NCI-H1092 (cell line): ENCODE measurements at regions not wholly inside any gene's neighbourhood (a gene's known extent, or its start where the extent isn't known, plus 50 kb on each side); places are given as distances from the start of the nearest gene placed in this dataset.

ENCODE experiments used
- DNase-seq: peaks from one replicate; lab custom pipeline; 2025; lab: John Stamatoyannopoulos, UW

DNA sequence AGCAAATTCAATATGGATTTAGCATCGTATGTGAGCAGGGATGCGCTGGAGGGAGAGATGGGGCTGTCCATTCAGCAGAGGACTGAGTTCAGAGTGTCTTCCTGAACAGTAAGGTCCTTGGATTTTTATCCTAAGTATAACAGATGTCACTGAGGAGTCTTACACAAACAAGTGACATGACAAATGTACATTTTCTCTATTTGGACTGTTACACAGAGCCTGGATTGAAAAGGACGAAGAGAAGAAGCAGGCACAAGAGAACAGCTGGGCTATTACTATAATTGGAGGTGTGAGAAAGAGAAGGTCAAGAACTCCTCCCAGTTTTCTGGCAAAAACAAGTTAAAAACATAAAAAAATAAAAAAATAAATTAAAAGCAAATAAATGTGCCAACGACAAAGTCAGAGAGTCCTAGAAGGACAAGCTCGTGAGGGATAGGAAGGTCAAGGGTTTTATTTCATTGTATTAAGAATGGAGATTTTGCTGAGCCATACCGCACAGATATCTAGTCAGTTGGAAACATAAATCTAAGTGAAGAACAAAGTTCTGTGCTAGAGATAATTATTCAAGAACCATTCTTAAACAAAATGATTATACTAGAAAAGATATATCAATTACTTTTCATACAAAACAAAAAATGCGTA is 1186.3 kb downstream of the EFNB2 start:
- DNase-seq = no peak

DNA sequence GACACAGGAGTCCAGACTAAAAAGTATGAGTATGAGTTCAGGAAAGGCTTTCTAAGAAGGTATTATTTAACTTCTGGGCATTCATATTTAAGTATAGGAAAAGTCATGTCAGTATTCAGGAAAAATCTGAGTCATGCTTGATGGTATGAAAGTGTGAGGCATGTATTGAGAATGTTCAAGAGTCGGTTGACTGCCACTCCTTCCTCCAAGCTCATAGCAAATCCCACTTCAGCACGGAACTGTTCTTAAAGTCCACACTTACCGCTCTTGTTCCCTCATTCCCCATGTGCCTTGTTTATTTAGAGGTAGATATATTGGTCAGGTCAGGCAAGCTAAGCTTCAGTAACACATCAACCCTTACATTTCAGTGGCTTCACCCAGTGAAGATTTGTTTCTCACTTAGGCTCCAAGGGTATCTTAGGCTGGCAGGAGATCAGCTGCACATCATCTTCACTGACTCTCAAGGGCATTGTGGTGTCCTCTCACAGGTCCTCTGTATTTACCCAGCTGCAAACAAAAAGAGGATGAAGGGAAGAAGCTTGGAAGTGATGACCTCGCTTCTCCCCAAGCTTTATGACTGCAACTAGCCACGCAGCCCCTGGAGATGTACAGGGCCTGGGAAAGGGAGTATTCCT is 1189.2 kb downstream of the EFNB2 start:
- DNase-seq = no peak

DNA sequence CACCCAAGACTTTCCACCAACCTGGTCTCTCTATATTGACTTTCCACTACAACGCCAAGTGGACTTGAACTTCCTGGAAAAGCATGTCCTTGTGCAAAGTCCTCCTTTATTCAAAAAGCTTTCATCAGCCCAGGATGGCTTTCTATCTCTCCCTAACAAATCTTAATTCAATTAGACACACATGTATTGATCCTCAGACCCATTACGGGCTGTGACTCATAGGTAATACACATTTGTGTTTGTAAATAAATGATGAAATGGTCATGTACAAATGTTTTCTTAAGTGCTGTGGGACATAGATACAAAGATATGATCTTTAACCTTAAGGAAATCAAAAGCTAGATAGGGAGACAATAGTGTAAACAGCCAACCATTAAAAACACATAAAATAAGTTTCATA is 1189.7 kb downstream of the EFNB2 start:
- DNase-seq = no peak

DNA sequence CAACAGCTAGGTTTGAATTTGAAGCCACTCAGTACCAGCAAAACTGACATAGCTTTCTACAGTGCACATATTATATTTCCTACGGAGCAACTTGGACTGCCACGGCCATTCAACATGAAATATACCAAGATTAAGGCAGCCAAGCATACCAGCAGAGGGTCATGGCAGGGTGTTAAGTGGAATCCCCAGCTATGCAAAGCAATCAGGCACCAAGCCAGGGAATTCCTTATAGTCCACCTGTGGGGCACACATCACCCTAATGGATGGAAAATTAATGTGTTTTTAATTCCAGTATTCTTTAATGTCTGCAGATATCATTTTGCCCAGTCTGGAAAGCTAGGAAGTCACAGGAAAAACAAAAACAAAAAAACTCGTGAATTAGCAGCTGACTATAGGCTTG is 1190.3 kb downstream of the EFNB2 start:
- DNase-seq = no peak

DNA sequence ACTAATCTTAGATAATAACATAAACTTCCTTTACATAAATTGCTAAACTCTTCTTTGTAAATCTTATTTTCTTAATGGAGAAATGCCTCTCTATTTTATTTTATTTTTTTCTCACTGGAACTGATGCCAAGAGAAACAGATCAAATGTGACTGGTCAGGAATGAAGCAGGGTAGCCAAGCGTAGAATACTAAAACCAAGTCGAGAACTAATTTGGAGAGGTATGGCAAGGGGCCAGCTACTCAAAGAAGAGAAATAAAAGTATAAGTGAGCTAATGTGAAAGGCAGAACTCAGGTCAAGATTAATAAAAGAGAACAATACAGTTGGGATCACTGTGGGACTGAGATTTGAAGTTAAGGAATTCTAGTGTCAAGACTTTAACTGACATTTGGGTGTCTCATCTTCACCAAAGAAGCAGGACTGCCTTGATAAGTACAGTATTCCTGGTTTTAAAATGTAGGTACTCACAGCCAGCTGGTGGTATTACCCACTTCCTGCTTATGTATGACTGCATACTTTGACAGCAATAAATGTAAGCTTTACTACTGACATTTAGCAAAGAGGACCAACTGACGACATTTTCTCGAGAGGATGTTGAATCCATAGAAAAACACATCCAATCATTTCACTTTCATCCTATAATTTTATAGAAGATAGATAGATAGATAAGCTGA is 1192.2 kb downstream of the EFNB2 start:
- DNase-seq = no peak

DNA sequence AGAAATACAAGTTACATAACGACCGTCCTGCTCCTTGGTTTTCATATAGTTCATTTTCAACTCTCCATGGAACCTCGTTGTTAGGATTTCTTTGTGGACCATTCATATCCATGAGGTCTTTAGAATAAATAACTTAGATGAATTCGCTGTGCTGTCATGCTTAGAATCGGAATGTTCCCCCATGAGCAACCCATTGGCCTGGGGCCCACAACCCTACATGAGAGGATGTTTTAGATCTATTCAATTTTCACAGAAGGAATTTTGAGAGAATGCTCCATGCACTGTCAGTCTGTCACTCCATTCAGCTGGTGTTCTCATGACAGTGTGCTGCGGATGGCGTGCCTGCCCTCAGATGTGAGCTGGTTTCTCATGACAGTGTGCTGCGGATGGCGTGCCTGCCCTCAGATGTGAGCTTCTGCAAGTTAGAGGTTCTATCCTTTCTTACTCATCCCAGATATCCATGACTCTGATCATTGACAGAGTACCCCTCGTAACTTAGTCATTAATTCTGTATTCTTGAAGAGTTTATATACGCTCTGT is 1193.1 kb downstream of the EFNB2 start:
- DNase-seq = no peak

DNA sequence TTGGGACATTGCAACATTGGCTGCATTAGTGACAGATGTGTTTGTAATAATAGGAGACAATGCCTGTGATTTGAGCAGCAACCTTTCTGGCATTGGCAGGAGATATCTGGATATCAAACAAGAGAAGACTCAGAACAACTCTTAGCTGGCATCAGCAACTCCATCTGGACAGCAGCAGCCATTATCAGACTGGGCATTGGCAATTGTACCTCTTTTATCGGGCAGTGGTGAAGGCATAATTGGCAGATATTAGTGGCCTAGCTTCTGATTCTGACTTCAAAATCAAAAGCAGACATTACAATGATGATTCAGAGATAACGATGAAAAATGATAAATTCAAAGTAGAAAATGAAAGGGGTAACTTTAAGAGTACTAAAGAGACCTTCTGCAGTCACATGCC is 1193.7 kb downstream of the EFNB2 start:
- DNase-seq = no peak

DNA sequence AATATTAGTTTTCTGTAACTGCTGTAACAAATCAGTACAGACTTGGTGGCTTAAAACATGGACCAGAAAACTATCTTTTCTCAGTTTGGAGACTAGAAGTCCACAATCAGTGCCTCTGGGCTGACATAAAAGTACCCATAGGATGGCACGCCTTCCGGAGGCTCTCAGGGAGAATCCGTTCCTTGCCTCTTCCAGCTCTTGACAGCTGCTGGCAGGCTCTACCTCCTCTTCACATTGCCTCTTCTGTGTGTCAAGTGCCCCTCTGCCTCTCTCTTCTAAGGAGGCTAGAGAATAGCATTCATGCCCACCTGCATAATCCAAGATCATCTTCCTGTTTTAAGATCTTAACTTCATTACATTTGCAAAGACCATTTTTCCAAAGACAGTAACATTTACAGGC is 1194.2 kb downstream of the EFNB2 start:
- DNase-seq = no peak

DNA sequence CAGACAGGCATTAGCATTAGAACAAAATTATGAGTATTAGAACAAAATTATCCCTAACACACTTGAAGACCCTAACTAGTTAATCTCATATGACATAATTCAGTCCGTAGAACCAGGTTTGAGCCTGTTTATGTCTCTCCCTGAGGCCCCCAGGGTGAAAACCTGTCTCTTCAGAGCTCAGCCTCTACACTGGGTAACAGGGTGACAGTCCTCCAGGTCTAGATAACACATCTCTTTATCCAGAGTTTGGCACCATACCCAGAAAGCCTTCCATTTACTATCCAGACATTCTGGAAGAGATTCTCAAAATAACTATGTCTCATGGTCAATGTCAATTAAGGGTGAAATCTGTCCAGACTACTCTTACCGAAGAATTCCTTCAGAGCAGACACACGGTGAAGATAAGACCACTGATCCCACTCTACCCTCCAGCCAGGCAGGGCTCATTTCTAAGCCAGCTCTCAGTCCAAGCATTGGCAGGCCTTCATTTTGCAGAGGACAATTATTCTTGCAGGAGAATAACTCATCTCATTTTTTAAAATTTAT is 1195.3 kb downstream of the EFNB2 start:
- no peak for DNase-seq

DNA sequence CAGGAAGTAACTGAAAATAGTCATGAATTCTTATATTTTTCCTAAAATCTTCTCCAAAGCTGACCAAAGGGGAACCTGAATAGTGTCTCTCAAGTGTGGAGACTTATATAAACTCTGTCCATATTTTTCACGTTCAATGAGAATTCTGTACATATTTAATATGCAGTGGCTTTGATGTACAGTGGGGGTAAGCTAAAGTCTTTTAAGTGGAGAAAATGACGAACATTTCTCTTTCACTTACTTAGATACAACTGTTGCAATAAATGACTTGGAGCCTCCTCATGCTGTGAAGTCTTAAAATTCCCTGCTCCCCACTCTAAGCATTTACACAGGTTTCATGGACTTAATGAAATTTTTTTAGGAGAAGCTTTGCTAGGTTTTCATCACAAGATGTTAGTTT is 1196.7 kb downstream of the EFNB2 start:
- no peak for DNase-seq

DNA sequence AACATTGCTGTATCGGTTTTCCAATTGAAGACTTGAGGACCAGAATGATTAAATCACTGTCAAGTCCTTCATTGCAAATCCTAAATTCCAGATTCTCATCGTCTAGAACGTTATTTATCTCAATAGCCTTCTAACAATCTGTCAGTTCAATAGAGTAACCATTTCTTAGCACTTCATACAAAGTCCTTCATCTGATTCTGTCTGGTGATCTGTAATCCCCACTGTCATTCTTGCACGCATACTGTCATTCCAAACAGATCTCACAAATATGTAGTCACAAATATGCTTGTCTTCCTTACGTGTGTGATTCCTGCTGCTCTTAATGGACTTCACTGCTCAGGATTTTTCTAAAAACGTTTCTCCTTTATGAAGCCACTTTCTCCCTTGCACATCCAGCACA is 1197.5 kb downstream of the EFNB2 start:
- DNase-seq = no peak

DNA sequence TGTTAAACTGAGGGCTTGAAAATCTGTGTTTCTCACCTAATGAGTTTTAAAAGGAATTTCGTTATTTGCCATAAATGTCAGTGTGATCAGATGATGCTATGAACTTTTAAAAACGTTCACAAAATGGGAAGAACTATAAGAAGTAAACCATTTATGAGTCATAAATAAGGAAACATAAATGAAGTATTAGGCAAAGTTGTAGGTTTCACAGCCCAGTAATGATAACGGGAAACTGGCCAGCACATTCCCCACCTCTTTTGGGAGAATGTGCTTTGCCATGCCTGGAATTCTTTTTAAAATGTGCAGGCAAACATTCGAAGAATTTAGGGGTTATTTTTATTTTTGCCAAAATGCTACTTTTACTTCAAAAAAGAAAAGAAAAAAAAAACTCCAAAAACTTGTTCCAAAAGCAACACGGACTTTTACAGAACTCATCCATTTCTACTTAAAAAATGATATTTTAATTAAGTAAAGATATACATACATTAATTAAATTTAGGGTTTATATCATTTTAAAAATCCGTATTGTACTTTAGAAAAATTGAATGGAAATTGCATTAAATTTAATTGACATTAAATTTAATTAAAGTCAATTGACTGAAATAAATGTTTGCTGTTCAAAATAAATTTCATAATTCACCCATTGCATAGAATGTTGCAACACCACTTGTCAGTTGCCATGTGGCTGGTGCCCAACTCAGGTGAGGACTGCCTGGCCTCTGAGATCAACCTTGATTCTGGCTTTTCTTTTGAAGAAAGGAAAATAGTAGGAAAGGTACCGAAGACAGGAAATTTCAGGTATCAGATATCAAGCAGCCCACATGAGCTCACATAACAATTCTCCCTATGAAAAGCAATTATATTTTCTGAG is 1198.5 kb downstream of the EFNB2 start:
- no peak for DNase-seq

DNA sequence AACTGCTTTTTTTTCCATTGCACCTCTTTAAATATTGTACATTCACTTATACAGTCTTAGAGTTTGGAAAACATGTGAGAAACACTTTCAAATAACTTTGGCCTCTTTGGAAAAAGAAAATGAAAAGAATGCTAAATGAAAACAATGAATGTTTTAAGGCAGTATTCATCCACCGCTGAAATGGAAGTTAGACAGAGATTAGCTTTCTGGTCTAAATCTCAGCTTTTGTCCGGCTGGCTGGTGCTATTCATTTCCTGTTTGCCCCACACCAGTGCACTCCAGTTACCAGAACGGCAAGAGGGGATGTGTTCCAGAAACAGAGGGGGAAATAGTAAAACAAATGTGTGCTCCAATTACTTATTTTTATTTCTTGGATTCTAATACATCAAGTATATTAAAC is 1201.3 kb downstream of the EFNB2 start:
- DNase-seq = no peak

DNA sequence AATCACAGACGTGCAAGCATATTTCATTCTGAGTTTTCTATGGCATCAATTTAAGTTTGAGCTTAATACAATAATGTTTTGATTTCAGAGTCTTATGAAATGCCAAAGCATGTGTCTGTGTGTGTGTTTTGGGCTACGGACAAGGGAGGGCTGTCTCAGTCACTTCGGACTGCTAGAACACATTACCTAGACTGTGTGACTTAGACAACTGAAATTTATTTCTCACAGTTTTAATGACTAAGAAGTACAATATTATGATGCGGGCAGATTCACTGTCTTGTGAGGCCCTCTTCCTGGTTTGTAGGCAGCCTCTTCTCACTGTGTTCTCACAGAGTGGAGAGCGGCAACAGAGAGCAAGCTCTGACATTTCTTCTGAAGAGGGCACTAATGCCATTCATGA is 1202.0 kb downstream of the EFNB2 start:
- no peak for DNase-seq

DNA sequence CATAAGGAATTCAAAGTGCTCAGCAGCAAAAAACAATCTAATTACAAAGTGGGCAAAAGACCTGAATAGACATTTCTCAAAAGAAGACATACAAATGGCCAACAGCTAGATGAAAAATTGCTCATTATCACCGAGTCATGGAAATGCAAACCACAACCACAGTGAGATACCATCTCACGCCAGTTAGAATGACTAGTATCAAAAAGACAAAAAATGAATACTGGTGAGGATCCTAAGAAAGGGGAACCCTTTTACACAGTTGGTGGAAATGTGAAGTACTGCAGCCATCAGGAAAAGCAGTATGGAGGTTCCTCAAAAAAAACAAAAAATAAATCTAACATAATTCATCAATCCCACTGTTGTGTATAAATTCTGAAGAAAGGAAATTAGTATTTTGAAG is 1206.1 kb downstream of the EFNB2 start:
- no peak for DNase-seq

DNA sequence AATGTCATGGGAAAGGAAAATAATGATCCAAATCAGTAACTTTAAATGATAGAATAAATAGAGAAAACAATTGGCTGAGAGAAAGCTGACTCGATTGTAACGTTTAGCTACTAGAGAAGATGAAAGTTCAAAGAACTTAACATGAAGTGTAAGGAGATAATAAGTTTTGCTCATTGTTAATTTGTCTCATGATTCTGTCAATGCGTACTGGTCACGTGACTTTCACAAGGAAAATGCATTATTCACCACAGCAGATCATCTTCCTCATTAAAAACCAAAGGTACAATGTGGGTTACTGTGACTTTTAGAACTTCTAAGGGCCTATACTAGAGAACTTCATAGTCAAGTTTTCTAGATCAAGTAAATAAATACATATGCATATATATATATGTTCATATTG is 1207.2 kb downstream of the EFNB2 start:
- no peak for DNase-seq

DNA sequence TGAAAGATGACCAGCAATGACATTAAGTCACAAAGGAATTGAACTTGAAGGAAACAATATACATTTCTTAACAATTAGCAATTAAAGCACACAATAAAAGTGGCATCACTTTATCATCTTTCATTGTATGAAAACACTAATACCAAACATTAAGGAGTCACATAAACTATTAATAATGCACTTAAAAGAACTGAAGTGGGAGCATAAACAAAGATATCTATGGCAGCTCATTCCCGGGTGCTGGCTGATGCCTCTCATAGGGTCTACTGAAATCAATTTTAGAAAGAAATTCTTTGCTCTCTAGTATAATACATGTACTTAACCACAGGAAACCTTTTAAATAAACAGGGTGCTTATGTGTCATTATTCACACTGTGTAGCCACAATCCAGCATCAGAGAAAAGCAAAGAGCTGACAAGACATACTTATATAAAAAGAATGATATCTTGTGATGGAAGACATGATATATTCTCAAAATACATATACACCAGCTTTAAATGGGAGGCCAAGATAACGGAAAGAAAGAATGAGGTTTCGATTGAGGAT is 1207.8 kb downstream of the EFNB2 start:
- DNase-seq = no peak

DNA sequence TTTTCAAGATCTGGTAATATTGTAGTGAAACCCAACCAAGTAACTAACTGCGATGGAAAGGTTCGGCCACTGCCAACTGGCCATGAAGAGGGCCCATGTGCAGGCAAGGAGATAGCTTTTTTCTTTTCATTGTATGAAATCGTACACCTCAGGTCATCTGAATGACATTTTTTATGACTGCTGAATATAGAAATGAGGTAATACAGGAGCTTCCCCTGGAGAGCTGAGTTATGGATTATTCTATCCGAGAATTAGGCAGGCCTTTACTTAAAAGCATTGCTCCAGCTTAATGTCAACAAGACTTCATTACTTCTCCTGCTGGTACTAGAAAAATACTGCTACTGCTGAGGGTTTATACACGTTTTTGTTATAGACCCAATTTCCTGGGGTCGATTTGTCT is 1215.6 kb downstream of the EFNB2 start:
- DNase-seq = no peak

DNA sequence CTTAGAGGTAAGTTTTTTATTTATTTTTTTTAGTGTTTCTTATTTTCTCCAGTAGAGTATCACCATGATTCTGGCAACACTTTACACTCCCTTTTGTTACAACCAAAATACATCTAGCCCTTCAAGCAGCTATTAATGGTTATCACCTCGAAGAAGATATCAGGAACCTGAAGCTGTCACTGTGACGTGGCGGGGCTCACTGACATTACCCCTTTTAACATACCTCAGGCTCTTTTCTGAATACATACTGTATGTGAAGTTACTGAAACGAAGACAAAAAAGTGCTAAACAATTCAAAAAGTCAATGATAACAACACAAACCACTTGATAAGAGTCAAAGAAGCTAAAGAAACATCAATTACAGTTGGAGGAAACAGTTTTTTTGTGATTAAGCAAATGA is 1218.7 kb downstream of the EFNB2 start:
- no peak for DNase-seq

DNA sequence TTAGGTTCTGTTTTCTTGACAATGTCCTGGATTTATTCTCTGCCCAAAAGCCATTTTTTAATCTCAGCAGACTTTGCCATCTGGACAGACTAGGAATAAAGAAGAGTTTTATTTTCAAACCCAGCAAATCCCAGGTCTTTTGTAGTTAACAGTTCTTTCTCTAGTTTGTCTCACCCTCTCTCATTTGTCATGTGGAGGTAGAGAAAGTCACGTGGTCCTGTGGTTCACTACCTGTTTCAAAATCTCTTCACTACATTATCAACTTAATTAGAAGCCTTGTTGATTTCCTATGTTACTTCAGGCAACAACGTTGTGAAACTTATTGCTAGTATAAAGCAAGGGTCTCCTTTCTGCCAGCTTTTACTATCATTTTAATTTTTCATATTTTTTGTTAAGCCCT is 1222.6 kb downstream of the EFNB2 start:
- no peak for DNase-seq

DNA sequence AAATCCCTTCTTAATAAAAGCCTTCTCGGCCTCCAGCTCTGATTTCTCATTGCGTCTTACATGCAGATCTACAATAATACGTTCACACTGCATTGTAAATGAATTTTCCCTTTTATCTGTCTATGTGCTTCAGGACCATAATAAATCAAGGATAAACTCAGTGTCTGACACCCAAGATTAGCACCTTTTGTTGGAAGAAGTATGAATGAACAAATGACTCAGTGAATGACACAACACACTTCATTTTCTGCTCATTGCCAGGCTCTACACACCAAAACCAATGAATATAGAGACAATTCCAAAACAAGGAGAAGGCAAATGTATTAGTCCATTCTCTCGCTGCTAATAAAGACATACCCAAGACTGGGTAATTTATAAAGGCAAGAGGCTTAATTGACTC is 1224.4 kb downstream of the EFNB2 start:
- no peak for DNase-seq

DNA sequence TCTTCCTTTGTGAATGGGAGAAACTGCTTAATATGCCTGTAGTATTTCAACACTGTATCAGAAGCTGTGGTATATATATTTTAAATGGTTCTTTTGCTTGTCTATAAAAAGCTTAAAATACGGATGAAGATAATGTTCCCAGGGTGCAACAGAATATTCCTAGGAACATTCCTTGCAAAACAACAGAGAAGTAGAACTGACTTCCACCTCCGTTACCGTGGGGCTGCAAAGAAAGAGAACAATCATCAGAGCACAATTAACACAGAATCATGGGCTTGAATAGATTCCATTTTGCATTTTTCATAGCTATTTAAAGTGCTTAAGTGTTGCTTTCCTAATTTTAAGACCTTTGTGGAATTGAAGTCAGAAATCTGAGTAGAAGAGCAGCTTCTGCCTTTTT is 1227.7 kb downstream of the EFNB2 start:
- no peak for DNase-seq
